ENCODE measurements at regions not wholly inside any gene's neighbourhood (a gene's known extent, or its start where the extent isn't known, plus 50 kb on each side); places are given as distances from the start of the nearest gene placed in this dataset.

DNA sequence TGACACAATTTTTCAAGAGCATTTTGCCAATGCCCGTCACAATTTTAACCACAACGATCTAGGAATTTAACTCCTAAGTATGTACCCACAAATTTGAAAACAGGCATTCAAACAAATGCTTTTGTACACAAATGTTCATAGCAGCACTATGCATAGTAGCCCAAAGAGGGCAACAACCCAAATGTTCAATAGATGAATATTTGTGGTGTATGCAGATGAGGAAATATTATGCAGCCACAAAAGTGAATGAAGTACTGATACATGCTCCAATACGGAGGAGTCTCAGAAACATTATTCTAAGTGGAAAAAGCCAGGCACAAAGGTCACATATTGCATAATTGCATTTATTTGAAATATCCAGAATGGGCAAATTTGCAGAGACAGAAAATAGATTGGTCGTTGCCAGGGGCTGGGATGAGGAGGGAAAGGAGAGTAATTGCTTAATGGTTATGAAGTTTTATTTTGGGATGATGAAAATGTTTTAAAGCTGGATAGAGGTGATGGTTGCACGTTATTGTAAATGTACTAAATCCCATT is 117.2 kb downstream of the PXDC1 start:
- no peak for TF ChIP-seq CTCF (conservative IDR thresholded peaks at IDR 0.05; ENCODE audit: low read depth in 2 of 2)
- TF ChIP-seq ZNF331 (CRISPR knock-in tag; IDR thresholded peaks at IDR 0.05; ENCODE audit: low read depth): no peak
- no peak for TF ChIP-seq EZH2 (IDR thresholded peaks at IDR 0.05; ENCODE audit: low read depth, unreplicated experiment)
- no peak for TF ChIP-seq EZH2phosphoT487 (IDR thresholded peaks at IDR 0.05; ENCODE audit: unreplicated experiment)
- no peak for TF ChIP-seq REST (IDR thresholded peaks at IDR 0.05; ENCODE audit: unreplicated experiment)
- TF ChIP-seq CREB1 (CRISPR knock-in tag; IDR thresholded peaks at IDR 0.05; ENCODE audit: low read depth): no peak
- no peak for TF ChIP-seq ZNF114 (CRISPR knock-in tag; IDR thresholded peaks at IDR 0.05)
- TF ChIP-seq POLR2AphosphoS5 (IDR thresholded peaks at IDR 0.05; ENCODE audit: low read depth): no peak
- TF ChIP-seq STAT1 (IDR thresholded peaks at IDR 0.05; ENCODE audit: unreplicated experiment): no peak
- no peak for TF ChIP-seq JUNB (IDR thresholded peaks at IDR 0.05; ENCODE audit: unreplicated experiment)
